A673 (cell line): ENCODE measurements at regions not wholly inside any gene's neighbourhood (a gene's known extent, or its start where the extent isn't known, plus 50 kb on each side); places are given as distances from the start of the nearest gene placed in this dataset.

Experiments
- BruUV-seq: library from RNA; stranded (reverse); fragments of 400-500 nt; replicated peaks from 2 replicates; lab custom pipeline; 2021; lab: Mats Ljungman, UMichigan
- CTCF ChIA-PET: fragments of 300-600 bp; sonication (Branson Sonifier 250); formaldehyde crosslinking; loops from one replicate; lab custom pipeline; 2022; ENCODE audit warnings: antibody characterized with exemption; lab: Charles Lee
- POLR2A ChIA-PET: fragments of 300-600 bp; sonication (Branson Sonifier 250); formaldehyde crosslinking; loops from one replicate; lab custom pipeline; 2022; ENCODE audit warnings: antibody characterized with exemption; ENCODE audit not compliant: low non-redundant PET; lab: Charles Lee
- DNase-seq: peaks from one replicate; pipeline ENCODE4 v3.0.0-alpha.2; 2015; ENCODE audit warnings: low spot score
- H3K27ac ChIP-seq: fragments of 200-600 bp; sonication (generic); 2 replicates; pipeline ENCODE4 v1.5.1; 2016; ENCODE audit warnings: mixed run types, low read depth, mild to moderate bottlenecking, mixed read lengths, antibody characterized with exemption, low read length; ENCODE audit not compliant: poor library complexity, severe bottlenecking
- H3K27me3 ChIP-seq: fragments of 200-600 bp; sonication (generic); replicated peaks from 2 replicates; pipeline ENCODE4 v1.6.1; 2017; ENCODE audit warnings: mixed run types, low read depth, mild to moderate bottlenecking, mixed read lengths, antibody characterized with exemption, low read length; ENCODE audit not compliant: insufficient read depth, poor library complexity
- H3K36me3 ChIP-seq: fragments of 200-600 bp; sonication (generic); 2 replicates; pipeline ENCODE4 v1.6.1; 2016; ENCODE audit warnings: mixed run types, mild to moderate bottlenecking, mixed read lengths, antibody characterized with exemption, low read length; ENCODE audit not compliant: insufficient read depth, poor library complexity, severe bottlenecking
- H3K4me1 ChIP-seq: fragments of 200-600 bp; sonication (generic); 2 replicates; pipeline ENCODE4 v1.6.1; 2017; ENCODE audit warnings: mixed run types, mild to moderate bottlenecking, mixed read lengths, antibody characterized with exemption, low read length; ENCODE audit not compliant: insufficient read depth, poor library complexity, severe bottlenecking
- H3K4me3 ChIP-seq: fragments of 200-600 bp; sonication (generic); 2 replicates; pipeline ENCODE4 v1.5.1; 2016; ENCODE audit warnings: low read depth, mixed run types, mild to moderate bottlenecking, mixed read lengths, low read length; ENCODE audit not compliant: poor library complexity, severe bottlenecking
- H3K9me3 ChIP-seq: fragments of 200-600 bp; sonication (generic); 2 replicates; pipeline ENCODE4 v1.6.1; 2016; ENCODE audit warnings: mixed run types, low read depth, mild to moderate bottlenecking, mixed read lengths, antibody characterized with exemption, low read length; ENCODE audit not compliant: poor library complexity, severe bottlenecking
- CTCF ChIP-seq: fragments of 300-800, 200-600 bp; sonication (generic); conservative IDR thresholded peaks from 2 replicates; pipeline ENCODE4 v1.5.1; 2017; ENCODE audit warnings: low read depth, mild to moderate bottlenecking, antibody characterized with exemption, low read length, moderate library complexity, mixed read lengths
- EZH2 ChIP-seq: fragments of 200-600 bp; sonication (generic); IDR thresholded peaks from 2 replicates; pipeline ENCODE4 v1.6.1; 2017; ENCODE audit warnings: borderline replicate concordance, low read depth, mild to moderate bottlenecking, mixed read lengths, antibody characterized with exemption, low read length; ENCODE audit not compliant: poor library complexity, severe bottlenecking
- intact Hi-C: fragments of 100-400 bp; cut with micrococcal nuclease; formaldehyde crosslinking; loops from one replicate; pipeline ENCODE4 v1.10.0; 2022; ENCODE audit not compliant: unreplicated experiment

GRCh38 chr9:108182950-108183381 is 672.8 kb downstream of the ACTL7B start:
- Histone ChIP-seq H3K4me3 (no peak overlapping the region), H3K4me1 (no peaks in the 10 kb centered on the region), H3K27ac (no peak overlapping the region), H3K27me3 (no peaks in the 10 kb centered on the region), H3K36me3 (no peaks in the 10 kb centered on the region), H3K9me3 (no peaks in the 10 kb centered on the region)
- TF ChIP-seq EZH2 (no peak), CTCF (no peak)
- POLR2A ChIA-PET = no interaction called here
- CTCF ChIA-PET = no interaction called here
- intact Hi-C loops = no loop called here
- BruUV-seq = no TSS peak
- no peak for DNase-seq

- Histone ChIP-seq H3K36me3 (no peaks in the 10 kb centered on the region), H3K4me3 (no peak overlapping the region), H3K27ac (no peak overlapping the region), H3K9me3 (no peaks in the 10 kb centered on the region), H3K27me3 (no peaks in the 10 kb centered on the region), H3K4me1 (no peaks in the 10 kb centered on the region)
- CTCF ChIA-PET = no interaction called here
- TF ChIP-seq EZH2 (no peak), CTCF (no peak)
- DNase-seq = no peak
- intact Hi-C loops = no loop called here
- POLR2A ChIA-PET = no interaction called here
- BruUV-seq = no TSS peak
Measured at GRCh38 chr9:108182270-108182669, 673.5 kb downstream of the ACTL7B start.

DNA sequence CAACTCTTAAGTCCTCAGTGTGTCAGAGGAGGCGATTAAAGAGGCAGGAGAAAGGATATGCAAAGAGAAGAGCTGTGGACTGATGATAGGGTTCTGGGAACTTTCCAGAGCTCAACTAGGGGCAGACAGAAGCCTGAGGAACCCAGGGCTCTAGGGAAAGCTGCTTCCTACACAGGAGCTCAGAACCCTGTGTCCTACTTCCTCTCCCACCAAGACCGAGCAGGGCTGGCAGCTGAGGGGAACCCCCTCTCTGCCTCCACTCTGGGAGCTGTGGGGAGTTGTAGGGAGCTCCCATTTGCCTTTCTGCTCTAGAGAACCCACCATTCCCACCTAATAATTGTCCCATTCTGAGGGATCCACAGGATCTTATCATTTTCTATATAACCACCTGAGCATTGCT is 674.3 kb downstream of the ACTL7B start:
- ChIA-PET CTCF (no interaction called here), POLR2A (no interaction called here)
- no peaks in the 10 kb centered on the region for H3K4me1 ChIP-seq
- no peak overlapping the region for H3K27ac ChIP-seq
- DNase-seq = no peak
- BruUV-seq = no TSS peak
- no peaks in the 10 kb centered on the region for H3K27me3 ChIP-seq
- no peaks in the 10 kb centered on the region for H3K9me3 ChIP-seq
- intact Hi-C loops = no loop called here
- TF ChIP-seq CTCF (no peak), EZH2 (no peak)
- H3K36me3 ChIP-seq = no peaks in the 10 kb centered on the region
- H3K4me3 ChIP-seq = no peak overlapping the region
